ENCODE measurements at regions not wholly inside any gene's neighbourhood (a gene's known extent, or its start where the extent isn't known, plus 50 kb on each side); places are given as distances from the start of the nearest gene placed in this dataset.

GRCh38 chr16:50960517-50961202 is 190.4 kb downstream of the SALL1 start:
- Histone ChIP-seq H3K4me1 (no peaks in the 10 kb centered on the region), H3K27me3 (no peaks in the 10 kb centered on the region), H3K27ac (no peak overlapping the region), H3K9me3 (no peaks in the 10 kb centered on the region), H3K36me3 (no peaks in the 10 kb centered on the region), H3K4me3 (no peak overlapping the region)
- TF ChIP-seq POLR2A (IDR thresholded peaks at IDR 0.05) (no peak), CTCF (IDR thresholded peaks at IDR 0.05) (no peak), POLR2AphosphoS5 (IDR thresholded peaks at IDR 0.05) (no peak), EP300 (IDR thresholded peaks at IDR 0.05) (no peak)
- DNase-seq (no peak), ATAC-seq (ENCODE audit: low FRiP score in 2 of 2) (no peak)
- WGBS, 2 donors: 28% methylated on average over 2 of the region's 2 CpGs

GRCh38 chr16:50957056-50957455 is 194.0 kb downstream of the SALL1 start:
- 86 to 92% methylated on average over 4 of the region's 4 CpGs for whole genome bisulfite sequencing, 2 donors
- DNase-seq (no peak), ATAC-seq (ENCODE audit: low FRiP score in 2 of 2) (no peak)
- TF ChIP-seq POLR2A (IDR thresholded peaks at IDR 0.05) (no peak), CTCF (IDR thresholded peaks at IDR 0.05) (no peak), POLR2AphosphoS5 (IDR thresholded peaks at IDR 0.05) (no peak), EP300 (IDR thresholded peaks at IDR 0.05) (no peak)
- H3K36me3 ChIP-seq: no peaks in the 10 kb centered on the region
- no peak overlapping the region for H3K27ac ChIP-seq
- H3K27me3 ChIP-seq: no peaks in the 10 kb centered on the region
- H3K4me1 ChIP-seq: no peaks in the 10 kb centered on the region
- no peak overlapping the region for H3K4me3 ChIP-seq
- H3K9me3 ChIP-seq: no peaks in the 10 kb centered on the region

- no peaks in the 10 kb centered on the region for H3K4me1 ChIP-seq
- 20 to 33% methylated on average over 1 of the region's 1 CpG for WGBS, 2 donors
- no peak for ATAC-seq (ENCODE audit: low FRiP score in 2 of 2)
Measured at GRCh38 chr16:50956637-50957036, 194.4 kb downstream of the SALL1 start.

GRCh38 chr16:50955311-50955710 is 195.8 kb downstream of the SALL1 start:
- H3K4me1 ChIP-seq: no peaks in the 10 kb centered on the region
- no peaks in the 10 kb centered on the region for H3K36me3 ChIP-seq
- ATAC-seq (ENCODE audit: low FRiP score in 2 of 2) (no peak), DNase-seq (no peak)
- H3K9me3 ChIP-seq: no peaks in the 10 kb centered on the region
- no peak overlapping the region for H3K27ac ChIP-seq
- no peak overlapping the region for H3K4me3 ChIP-seq
- TF ChIP-seq POLR2AphosphoS5 (IDR thresholded peaks at IDR 0.05): no peak
- TF ChIP-seq CTCF (IDR thresholded peaks at IDR 0.05): no peak
- TF ChIP-seq POLR2A (IDR thresholded peaks at IDR 0.05): no peak
- no peak for TF ChIP-seq EP300 (IDR thresholded peaks at IDR 0.05)
- 59 to 60% methylated on average over 2 of the region's 2 CpGs for WGBS, 2 donors
- H3K27me3 ChIP-seq: no peaks in the 10 kb centered on the region

More at GRCh38 chr16:50956637-50957036, 194.4 kb downstream of the SALL1 start:
- no peak for DNase-seq
- Histone ChIP-seq H3K36me3 (no peaks in the 10 kb centered on the region), H3K4me3 (no peak overlapping the region), H3K9me3 (no peaks in the 10 kb centered on the region), H3K27me3 (no peaks in the 10 kb centered on the region), H3K27ac (no peak overlapping the region)
- no peak for TF ChIP-seq CTCF (IDR thresholded peaks at IDR 0.05)
- no peak for TF ChIP-seq POLR2AphosphoS5 (IDR thresholded peaks at IDR 0.05)
- TF ChIP-seq POLR2A (IDR thresholded peaks at IDR 0.05): no peak
- TF ChIP-seq EP300 (IDR thresholded peaks at IDR 0.05): no peak

GRCh38 chr16:50954469-50954868 is 196.6 kb downstream of the SALL1 start:
- 64 to 69% methylated on average over 9 of the region's 9 CpGs for WGBS, 2 donors
- no peak for DNase-seq
- Histone ChIP-seq H3K36me3 (no peaks in the 10 kb centered on the region), H3K9me3 (no peaks in the 10 kb centered on the region), H3K27ac (no peak overlapping the region), H3K4me1 (no peaks in the 10 kb centered on the region), H3K4me3 (no peak overlapping the region), H3K27me3 (no peaks in the 10 kb centered on the region)
- ATAC-seq (ENCODE audit: low FRiP score in 2 of 2): no peak
- TF ChIP-seq POLR2A (IDR thresholded peaks at IDR 0.05) (no peak), CTCF (IDR thresholded peaks at IDR 0.05) (no peak), EP300 (IDR thresholded peaks at IDR 0.05) (no peak), POLR2AphosphoS5 (IDR thresholded peaks at IDR 0.05) (no peak)
